HG02885 (cell line): ENCODE measurements at regions not wholly inside any gene's neighbourhood (a gene's known extent, or its start where the extent isn't known, plus 50 kb on each side); places are given as distances from the start of the nearest gene placed in this dataset.

Experiments
- ATAC-seq: cut with Tn5 transposase; IDR thresholded peaks from one replicate; pipeline ENCODE4 v1.9.1; 2021; ENCODE audit warnings: mild to moderate bottlenecking; ENCODE audit not compliant: unreplicated experiment, poor library complexity

DNA sequence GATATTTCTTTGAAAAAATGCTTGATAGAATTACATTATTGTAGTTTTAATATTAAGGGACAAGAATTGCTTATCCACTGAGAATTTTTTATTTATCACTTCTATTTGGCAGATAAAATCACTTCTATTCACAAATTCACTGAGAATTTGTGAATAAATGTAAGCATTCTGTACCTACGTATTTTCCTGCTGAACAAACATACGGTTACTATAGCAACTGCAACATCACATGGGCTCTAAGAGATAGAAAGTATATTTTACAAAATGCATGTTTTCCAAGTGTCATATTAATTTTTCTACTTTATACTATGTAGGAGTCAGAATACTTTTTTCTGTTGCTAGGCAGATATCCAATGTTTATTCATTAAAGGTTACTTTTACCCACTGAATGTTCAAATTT lies 166.2 kb downstream of the ZIC1 start:
- no peak for ATAC-seq

DNA sequence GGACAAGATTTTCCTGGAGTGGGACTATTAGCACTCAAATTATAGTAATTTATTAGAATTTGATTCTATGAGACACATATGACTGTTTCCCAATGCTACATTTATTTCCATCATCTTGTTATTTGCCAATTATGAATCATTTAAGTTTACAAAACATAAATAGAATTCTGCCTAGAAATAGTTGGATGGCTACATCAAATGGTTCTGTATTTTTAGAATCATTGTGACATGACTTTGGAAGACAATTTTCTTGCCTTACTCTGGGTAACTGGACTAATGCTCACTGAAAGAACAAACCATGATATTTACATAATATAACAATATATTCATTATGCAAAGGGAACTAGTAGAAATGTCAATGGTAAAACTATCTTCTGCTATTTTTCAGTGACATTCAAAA lies 173.5 kb downstream of the ZIC1 start:
- no peak for ATAC-seq

DNA sequence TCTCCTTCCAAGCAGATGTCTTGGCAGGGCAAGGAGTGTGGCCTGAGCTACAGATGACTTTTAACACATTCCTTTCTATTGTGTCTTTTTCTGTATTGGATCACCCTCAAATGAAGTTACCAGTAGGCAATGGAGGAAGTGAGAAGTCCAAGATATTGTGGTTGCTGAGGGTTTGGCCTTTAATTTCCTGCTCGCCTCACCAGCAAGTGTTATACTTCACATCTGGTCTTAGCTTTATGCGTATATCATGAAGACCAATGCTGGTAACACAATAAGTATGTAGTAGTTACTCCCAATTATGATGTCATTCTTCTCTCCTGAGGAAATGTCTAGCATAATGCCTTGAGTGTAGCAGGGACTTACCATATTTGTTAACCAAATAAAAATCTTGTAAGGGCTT lies 179.9 kb downstream of the ZIC1 start:
- no peak for ATAC-seq

DNA sequence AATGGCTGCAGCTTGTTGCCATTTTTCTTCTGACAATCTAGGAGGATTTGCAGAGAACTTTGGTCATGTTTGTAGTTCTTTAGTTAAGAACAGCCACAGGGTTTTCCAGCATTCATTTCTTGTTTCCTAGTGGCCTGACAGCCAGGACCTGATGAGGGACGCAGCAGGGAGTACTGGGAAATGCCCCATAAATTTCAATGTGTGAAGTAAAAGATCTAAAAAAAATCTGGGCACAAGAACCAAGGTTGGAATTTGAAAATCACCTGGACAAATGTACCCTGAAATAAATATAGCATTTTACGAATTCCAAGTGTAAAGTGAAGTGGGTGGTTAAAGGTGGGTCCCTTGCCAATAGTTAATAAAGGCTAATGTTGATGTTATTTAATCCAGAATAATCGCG lies 195.0 kb downstream of the ZIC1 start:
- no peak for ATAC-seq

DNA sequence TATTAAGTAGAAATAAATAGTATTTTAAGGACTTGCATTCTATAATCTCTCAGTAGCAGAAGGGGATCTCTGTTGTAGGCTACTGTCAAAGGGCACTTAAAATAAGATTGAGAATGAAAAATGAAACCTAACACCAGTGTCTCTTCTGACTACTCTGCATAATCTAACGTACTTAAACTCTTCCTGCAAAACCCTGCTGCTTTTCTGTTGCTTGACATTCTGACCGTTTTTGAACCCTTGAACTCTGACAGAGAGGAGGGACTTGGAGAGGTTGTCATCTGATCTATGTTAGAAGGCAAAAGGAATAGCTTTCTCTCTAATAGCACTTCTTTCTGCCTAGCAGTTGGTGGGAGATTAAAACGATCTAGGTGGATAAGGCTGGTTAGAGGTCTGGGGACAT lies 204.6 kb downstream of the ZIC1 start:
- ATAC-seq = peak; percentile 50

DNA sequence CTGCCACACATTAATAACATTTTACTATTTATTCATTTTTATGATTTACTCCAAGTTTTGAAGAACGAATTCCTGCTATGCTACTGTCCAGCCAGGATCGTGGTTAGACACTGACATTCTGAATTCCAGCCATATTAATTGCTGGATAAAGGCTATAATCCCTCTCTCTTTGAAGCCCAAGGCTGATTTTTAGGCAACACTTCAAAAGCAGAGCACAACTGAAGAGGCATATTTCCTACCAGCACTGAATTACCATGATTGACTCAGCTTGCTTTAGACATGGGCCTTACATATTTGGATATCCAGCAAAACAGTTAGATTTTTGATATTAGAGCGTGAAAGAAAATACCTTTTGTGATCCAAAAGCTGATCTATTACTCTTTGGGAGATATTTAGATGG lies 205.0 kb downstream of the ZIC1 start:
- no peak for ATAC-seq

DNA sequence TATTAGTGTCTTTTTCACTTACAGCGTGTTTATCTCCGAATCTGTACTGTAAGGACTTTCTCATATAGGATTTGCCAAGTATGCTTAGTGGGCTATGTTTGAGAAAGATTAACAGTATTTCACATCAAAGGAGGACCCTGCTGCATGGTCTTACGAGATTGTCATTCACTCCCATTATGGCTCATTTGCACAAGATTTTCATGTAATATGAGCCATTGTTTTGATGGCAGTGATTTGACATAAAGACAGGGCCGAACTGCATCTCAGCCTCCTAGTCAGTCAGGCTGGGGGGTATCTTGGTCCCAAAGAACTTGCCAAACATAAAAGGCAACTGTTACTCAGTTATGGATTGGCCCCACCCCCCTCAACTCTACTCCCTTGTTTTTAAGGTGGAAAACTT lies 205.9 kb downstream of the ZIC1 start:
- ATAC-seq = no peak

DNA sequence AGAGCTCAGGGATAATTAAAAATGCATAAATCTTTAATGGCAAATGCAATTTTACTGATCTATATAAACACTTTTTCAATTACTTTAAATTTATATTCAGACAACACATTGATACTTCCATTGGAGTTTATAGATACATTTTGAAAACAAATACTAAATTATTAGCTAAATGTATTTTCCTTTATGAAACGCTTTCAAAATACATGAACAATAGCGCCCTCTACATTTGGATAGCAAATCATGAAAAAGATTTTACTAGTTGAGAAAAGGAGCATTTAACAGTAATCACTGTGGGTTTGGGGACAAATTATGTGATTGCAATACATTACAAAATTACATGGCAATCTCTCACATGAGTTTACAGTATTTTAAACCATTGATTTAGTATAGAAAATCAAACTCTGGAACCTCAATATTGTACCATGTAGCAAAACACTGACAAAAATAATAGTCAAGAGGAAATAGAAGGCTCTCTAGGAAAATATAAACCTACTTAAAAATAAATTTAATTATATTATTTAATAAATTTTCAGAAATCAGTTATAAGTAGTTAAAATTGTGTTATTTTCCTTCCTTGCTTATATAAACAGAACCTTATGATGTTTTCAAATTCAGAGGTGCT lies 207.9 kb downstream of the ZIC1 start:
- no peak for ATAC-seq

DNA sequence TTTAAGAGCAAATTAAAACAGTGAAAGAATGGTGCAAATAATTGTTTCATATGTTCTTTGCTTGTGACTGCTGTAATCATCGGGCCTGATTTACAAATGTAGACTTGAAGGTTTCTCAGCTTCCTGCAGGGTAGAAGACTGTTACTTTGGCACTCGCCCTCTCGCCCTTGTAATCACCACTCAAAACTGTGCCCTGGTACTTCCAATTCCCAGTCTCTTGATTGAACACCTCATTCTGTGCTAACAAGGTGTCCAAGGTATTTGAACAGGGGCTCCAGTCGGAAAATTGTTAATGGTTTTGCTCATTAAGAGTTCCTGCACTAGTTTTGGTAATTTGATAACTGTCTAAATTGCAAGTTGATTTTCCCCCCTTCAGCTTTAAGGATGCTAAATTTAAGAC lies 209.5 kb downstream of the ZIC1 start:
- ATAC-seq = no peak

DNA sequence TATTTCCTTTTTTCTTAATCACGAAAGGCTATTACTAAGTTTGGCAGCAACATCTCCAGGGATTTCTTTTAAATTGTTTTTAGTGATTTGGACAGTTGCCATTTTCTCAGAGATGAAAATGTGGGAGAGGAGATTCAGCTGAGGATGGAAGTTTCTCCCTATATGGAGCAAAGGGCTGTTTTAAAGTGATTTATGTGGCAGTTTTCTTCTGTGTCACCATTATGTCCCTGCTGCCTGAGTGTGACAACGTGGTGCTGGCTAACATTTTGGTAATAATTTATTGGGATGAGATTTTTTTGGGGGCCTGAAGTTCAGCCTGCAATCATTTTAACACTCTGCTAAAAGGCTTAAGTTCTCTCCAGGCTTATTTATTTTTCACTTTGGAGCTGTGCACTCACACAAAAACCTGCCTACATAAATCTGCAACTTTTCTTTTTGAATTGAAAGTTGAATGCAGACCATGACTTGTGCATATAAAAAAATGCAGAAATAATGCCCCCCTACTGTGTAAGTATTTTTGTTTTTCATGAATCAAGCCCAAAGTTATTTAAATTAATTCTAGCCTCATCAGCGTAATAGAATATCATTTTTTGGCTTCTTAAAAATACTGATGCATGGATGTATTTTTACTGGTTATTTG lies 210.9 kb downstream of the ZIC1 start:
- ATAC-seq = no peak

DNA sequence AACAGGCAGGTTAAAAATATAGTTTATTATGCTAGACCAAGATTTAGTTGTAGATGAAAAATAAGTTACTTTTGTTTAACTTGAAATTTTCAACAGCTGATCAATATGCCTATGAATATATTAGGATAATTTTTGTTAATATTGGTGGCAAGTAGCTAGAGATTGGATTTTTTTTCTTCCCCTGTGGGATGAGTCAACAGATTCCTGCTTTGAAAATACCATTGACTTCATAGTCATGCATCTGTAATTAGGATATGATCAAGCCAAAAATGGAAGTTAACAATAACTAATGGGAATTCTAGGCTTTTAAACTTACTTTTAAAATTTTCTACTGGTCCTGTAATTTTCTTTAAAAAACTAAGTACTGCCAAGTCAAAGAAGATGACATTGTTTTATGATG lies 211.7 kb downstream of the ZIC1 start:
- ATAC-seq = no peak

DNA sequence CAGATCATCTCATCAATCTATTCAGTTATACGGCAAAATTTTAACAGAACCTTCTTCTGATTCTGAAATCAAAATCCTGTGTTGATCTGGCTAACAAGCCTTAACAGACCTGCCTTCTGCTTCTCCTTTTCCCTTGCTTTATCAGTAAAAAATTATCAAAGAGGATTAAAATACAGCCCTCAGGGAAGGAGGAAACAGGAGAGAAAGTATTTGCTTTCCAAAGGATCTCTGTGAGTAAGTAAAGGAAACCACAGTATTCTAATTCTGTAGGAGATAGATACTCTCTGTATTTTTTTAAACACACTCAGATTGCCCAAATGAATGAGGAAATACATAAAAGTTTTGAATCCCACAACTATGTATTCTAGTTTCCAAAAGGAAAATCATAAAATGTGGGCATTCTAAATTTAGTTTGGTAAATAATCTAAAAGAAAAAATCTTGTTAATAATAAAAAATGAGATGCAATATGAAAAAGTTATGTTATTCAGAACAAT lies 221.8 kb downstream of the ZIC1 start:
- no peak for ATAC-seq

DNA sequence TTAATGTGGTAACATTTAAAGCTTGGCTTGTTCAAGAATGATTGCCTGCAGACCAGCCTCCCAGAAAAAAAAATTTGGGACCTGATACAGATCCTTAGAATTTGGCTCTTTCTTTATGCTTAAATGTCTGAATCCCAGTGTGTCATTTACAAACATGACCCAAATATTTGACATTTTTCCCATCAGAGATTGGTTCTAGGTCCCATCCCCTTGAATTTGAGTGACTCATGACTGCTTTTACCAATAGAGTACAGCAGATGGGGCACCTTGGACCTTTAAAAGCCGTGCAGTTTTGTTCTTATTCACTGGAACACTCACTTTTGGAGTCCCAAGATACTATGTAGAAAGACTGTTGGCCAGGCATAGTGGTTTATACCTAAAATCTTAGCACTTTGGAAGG lies 231.6 kb downstream of the ZIC1 start:
- no peak for ATAC-seq

DNA sequence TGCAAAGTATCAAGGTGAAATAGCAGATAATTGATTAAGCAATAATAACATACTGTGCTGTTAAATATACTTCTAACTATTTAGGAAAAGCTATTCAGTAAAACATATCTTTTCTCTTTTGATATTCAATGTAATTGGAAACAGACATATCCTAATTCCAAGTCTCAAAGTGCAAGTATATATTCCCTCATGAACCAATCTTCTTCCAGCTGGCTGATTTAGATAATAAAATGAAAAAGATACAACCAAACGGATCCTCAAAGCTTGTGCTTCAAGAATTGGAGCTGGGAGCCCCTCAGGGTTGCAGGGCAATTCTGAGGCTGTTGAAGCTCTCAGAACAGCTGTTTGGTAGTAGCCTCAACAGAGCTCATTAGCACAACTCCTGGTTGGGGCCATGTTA lies 236.6 kb downstream of the ZIC1 start:
- ATAC-seq = no peak

DNA sequence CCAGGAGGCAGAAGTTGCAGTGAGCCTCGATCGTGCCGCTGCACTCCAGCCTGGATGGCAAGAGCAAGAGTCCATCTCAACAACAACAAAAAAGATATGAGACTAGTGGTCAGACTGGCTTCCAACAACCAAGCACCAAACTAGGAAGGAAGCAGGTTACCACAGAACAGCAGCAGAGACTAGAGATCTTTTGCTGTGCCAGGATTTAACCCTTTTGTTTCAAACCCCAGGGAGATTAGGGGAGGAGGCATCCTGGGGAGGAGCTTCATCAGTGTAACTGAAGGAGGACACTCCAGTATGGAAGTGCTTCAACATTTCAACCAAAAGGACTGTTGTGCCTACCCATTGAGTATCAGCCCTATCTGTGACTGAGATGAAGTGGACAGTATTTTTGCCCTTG lies 240.3 kb downstream of the ZIC1 start:
- no peak for ATAC-seq

DNA sequence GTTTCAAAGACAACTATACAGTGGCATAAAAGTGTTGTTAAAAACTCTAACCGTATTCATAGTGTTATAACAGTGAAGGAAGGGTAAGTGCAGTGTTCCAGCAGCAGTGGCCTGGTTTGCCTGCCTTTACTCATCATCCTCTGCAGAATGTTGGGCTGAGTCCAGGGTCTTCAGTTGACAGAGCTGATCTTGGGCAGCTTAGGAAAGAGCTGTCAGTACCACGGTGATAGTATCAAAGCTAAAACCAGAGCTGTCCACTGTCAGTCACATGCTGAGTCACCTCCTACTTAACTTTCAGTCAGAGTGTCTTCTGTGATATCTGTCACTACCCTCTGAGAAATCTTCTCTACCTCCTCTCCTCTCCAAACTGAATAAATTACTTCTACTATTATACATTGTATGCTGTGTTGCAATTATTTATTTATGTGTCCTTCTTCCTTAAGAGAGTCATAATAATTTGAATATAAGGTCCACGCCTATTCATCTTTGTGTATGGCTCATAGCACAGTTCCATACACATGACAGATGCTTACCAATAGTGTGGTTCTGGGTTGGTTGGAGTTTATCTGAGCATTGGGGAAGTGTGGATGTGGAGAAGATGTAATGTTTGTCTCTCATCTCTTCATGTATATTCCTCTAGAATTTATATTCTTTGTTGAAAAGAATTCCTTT lies 242.1 kb downstream of the ZIC1 start:
- no peak for ATAC-seq

DNA sequence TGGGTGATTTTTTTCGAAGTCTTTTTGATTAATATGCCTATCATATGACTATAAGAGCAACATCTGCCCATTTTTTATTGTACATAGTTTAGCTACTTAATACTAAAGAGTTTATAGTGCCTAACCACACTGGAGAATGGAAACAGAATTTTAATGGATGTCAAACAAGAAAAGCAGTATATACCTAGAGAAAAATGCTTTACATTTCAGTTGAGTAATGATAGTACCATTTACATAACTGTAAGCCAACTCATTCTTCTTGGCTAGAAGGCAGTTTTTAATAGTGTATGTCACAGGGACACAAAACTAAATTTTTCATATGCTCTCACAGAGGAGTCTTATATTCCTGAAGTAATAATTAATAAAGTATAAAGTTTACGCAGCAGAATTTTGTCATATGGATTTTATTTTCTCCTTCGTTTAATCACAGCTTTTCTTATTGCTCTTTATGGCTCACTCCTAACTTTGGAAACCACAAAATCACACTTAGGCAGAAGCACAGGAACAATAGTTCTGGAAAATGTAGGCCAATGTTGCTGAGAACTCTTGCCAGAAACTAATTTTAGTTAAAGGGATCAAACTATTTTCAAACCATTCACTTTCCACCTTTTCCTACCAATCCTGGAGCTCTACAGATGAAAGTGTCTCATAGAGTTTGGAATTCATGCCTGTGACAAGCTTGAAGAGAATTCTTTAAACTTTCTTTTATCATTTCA lies 243.6 kb downstream of the ZIC1 start:
- no peak for ATAC-seq

DNA sequence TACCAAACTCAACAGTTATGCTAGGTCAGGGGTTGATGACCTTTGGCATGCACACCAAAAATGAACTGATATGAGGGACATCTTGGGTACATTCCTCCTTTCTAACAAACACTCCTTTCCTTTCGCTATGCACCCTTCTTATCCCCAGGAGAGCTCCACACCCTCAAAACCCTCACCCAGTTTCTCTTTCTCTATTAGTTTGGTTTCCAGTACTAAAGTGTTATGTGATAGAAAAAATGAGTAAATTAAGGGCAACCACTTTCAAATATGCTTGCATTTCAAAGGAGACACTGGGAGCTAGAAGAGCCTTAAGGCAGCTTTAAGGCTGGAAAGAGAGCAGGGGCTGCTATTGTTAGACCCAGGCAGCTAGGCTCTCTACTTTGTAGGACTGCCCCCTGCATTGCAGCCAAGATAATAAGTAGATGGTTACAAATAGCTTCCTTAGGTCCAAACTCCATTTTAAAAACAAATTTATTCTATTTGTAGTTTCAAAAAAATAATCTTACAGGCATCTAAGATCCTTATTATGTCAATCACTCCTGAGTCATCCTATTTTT lies 244.3 kb downstream of the ZIC1 start:
- no peak for ATAC-seq

DNA sequence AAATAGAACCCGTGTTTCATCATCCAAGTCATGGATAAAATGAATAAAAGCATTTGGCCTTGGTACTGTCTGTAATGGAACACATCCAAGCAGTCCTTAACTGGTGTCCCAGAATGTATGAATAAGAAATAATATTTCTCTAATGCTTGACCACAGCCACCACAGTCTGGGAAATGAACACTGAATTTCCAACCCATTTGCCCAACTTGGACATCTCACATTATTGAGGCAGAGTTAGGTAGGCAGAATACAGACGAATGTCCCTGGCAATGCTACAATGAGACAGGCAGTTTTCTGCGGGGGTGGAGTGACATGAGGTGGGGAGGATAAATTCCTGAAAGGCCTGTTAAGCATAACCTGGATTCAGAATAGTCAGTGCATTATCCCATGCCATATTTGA lies 245.7 kb downstream of the ZIC1 start:
- ATAC-seq = no peak

DNA sequence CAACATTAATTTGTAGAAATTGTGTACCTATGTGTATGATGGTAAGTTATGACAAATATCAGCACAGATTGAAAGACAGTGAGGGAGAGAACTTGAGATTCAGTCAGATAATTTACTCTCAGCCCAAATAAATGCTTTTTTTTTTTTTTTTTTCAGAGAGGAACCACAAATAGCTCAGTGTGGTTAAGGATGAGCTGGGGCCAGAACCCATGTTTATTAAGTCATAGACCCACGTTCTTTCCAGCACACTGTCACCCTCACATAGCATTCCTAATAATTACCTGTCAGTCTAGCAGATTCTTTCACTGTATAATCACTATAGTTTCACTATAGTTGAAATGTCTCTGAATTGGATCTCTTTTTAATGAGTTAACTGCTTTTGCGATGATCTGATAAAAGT lies 246.1 kb downstream of the ZIC1 start:
- ATAC-seq = no peak

DNA sequence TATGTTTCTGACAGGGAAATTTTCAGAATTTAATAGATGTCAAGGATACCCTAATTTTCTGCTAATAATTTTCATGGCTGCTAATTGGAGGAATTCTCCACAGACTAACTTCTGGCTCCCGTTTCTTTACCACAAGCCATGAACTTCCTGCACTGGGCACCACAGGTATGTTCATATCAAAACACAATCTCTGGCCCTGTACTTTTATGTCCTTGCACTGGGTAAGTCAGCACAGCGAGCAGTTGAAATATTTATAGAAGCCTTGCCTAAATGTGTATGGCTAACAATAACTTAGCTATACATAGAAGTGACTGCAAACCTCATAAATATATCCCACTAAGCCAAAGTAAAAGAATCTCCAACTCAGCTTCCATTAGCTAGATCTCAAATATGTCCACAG lies 246.9 kb downstream of the ZIC1 start:
- ATAC-seq = no peak
